WI38 (cell line): ENCODE measurements at regions not wholly inside any gene's neighbourhood (a gene's known extent, or its start where the extent isn't known, plus 50 kb on each side); places are given as distances from the start of the nearest gene placed in this dataset.
"Not testable (repeated sequence)": the region's sequence is repeated elsewhere in the genome, so short reads cannot be mapped to it uniquely, and the experiment has no call there.

Source experiments
- H3K4me3 ChIP-seq: 2 replicates; pipeline ENCODE4 v1.5.1; 2011; ENCODE audit warnings: low read depth, mild to moderate bottlenecking, control low read depth, low read length
- CTCF ChIP-seq: IDR thresholded peaks from 2 replicates; pipeline ENCODE4 v1.5.1; 2012; ENCODE audit warnings: low read depth, mild to moderate bottlenecking, control low read depth, low read length

GRCh38 chr14:23887536-23887935, 66.0 kb upstream of the DHRS4 start:
- TF ChIP-seq CTCF = no peak
- H3K4me3 ChIP-seq = no peak overlapping the region

GRCh38 chr14:23891717-23892116, 61.9 kb upstream of the DHRS4 start:
- H3K4me3 ChIP-seq = not testable (repeated sequence)

- not testable (repeated sequence) for H3K4me3 ChIP-seq
These were observed 61.3 kb upstream of the DHRS4 start for GRCh38 chr14:23892289-23892688.

- no peak overlapping the region for H3K4me3 ChIP-seq
- no peak for TF ChIP-seq CTCF
These were observed 59.1 kb upstream of the DHRS4 start for GRCh38 chr14:23894362-23895052.

- TF ChIP-seq CTCF = no peak
- no peak overlapping the region for H3K4me3 ChIP-seq
These were observed 58.5 kb upstream of the DHRS4 start for GRCh38 chr14:23895053-23895419.

GRCh38 chr14:23895480-23895879, 58.1 kb upstream of the DHRS4 start:
- TF ChIP-seq CTCF = no peak
- no peak overlapping the region for H3K4me3 ChIP-seq

GRCh38 chr14:23896609-23897153, 56.9 kb upstream of the DHRS4 start:
- H3K4me3 ChIP-seq = no peak overlapping the region
- no peak for TF ChIP-seq CTCF

- H3K4me3 ChIP-seq = not testable (repeated sequence)
These were observed 56.3 kb upstream of the DHRS4 start for GRCh38 chr14:23897291-23897690.

- not testable (repeated sequence) for H3K4me3 ChIP-seq
These were observed 55.2 kb upstream of the DHRS4 start for GRCh38 chr14:23898359-23898758.
